Fibroblast of lung (primary cell): ENCODE measurements at regions not wholly inside any gene's neighbourhood (a gene's known extent, or its start where the extent isn't known, plus 50 kb on each side); places are given as distances from the start of the nearest gene placed in this dataset.
"Not testable (repeated sequence)": the region's sequence is repeated elsewhere in the genome, so short reads cannot be mapped to it uniquely, and the experiment has no call there.

Experiments
- DNase-seq, 2 donors: peaks; one replicate each; pipeline versions ENCODE4 v3.0.0 to v3.0.0-alpha.2; 2010; ENCODE audit warnings: low read depth in 2 of 2
- H2AFZ ChIP-seq: 2 replicates; pipeline ENCODE4 v1.5.1; 2012; ENCODE audit warnings: low read length, control low read depth, inconsistent platforms
- H3K27ac ChIP-seq: 2 replicates; pipeline ENCODE4 v1.5.1; 2011; ENCODE audit warnings: low read length, control low read depth; ENCODE audit not compliant: insufficient read depth
- H3K27me3 ChIP-seq: 2 replicates; pipeline ENCODE4 v1.5.1; 2011; ENCODE audit warnings: mild to moderate bottlenecking, low read length; ENCODE audit not compliant: control insufficient read depth, insufficient read depth
- H3K36me3 ChIP-seq: 2 replicates; pipeline ENCODE4 v1.5.1; 2011; ENCODE audit warnings: low read length; ENCODE audit not compliant: control insufficient read depth, insufficient read depth
- H3K4me1 ChIP-seq: 2 replicates; pipeline ENCODE4 v1.5.1; 2011; ENCODE audit warnings: low read length; ENCODE audit not compliant: control insufficient read depth, insufficient read depth; ENCODE audit errors: extremely low read depth
- H3K4me2 ChIP-seq: 2 replicates; pipeline ENCODE4 v1.5.1; 2011; ENCODE audit warnings: low read length, control low read depth; ENCODE audit not compliant: insufficient read depth; ENCODE audit errors: extremely low read depth
- H3K4me3 ChIP-seq, 4 experiments: fragments of 200-600 bp in 1 of 4; sonication (generic) in 1 of 4; replicated peaks in 1 of 4; 2 replicates each; pipeline ENCODE4 v1.5.1; 2011 to 2016; ENCODE audit warnings: low read length in 4 of 4, low read depth in 3 of 4, mild to moderate bottlenecking in 3 of 4, control low read depth in 2 of 4, inconsistent platforms in 1 of 4, mixed read lengths in 1 of 4; ENCODE audit not compliant: insufficient read depth in 1 of 4; ENCODE audit errors: control extremely low read depth in 1 of 4
- H3K79me2 ChIP-seq: 2 replicates; pipeline ENCODE4 v1.5.1; 2012; ENCODE audit warnings: mild to moderate bottlenecking, low read length, inconsistent platforms; ENCODE audit not compliant: control insufficient read depth, insufficient read depth
- H3K9ac ChIP-seq: 2 replicates; pipeline ENCODE4 v1.5.1; 2011; ENCODE audit warnings: mild to moderate bottlenecking, low read length, control low read depth; ENCODE audit not compliant: insufficient read depth
- H3K9me3 ChIP-seq: 2 replicates; pipeline ENCODE4 v1.5.1; 2012; ENCODE audit warnings: low read depth, low read length; ENCODE audit not compliant: control insufficient read depth, insufficient read depth
- H4K20me1 ChIP-seq: 2 replicates; pipeline ENCODE4 v1.5.1; 2011; ENCODE audit warnings: low read length; ENCODE audit not compliant: control insufficient read depth, insufficient read depth; ENCODE audit errors: extremely low read depth
- EZH2 ChIP-seq: IDR thresholded peaks from 2 replicates; pipeline ENCODE4 v1.5.1; 2012; ENCODE audit warnings: low read length, control low read depth, mild to moderate bottlenecking; ENCODE audit errors: missing control alignments
- TF ChIP-seq, protein P1 (sequence below), 2 donors: IDR thresholded peaks in 1 of 2; conservative IDR thresholded peaks in 1 of 2; 1 replicate in 1 of 2; 2 replicates in 1 of 2; pipeline ENCODE4 v1.5.1; 2011 to 2012; ENCODE audit warnings: low read length in 2 of 2, control low read depth in 1 of 2, inconsistent platforms in 1 of 2, low read depth in 1 of 2, mild to moderate bottlenecking in 1 of 2

DNA sequence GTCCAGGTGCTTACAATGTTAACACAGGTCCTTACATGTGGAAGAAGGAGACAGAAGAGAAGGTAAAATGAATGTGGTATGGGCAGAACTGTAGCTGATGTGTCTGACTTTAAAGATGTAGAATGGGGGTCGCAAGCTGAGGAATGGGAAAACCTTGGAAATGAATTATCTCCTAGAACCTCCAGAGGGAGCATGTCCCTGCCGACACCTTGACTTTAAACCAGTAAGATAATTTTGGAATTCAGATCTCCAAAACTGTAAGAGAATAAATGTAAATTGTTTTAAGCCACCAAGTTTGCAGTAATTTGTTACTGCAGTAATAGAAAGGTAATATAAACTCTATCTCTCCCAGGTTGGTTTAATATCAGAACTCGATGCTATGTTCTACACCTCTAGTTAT lies 80.1 kb upstream of the ALG10 start:
- H3K9me3 ChIP-seq, result no peaks in the 10 kb centered on the region
- no peak overlapping the region for H3K4me3 ChIP-seq
- no peak overlapping the region for H2AFZ ChIP-seq
- no peak overlapping the region for H3K27ac ChIP-seq
- no peaks in the 10 kb centered on the region for H3K4me1 ChIP-seq
- no peaks in the 10 kb centered on the region for H3K36me3 ChIP-seq
- H3K4me2 ChIP-seq, result no peak overlapping the region
- H3K79me2 ChIP-seq, result no peaks in the 10 kb centered on the region
- no peak overlapping the region for H3K9ac ChIP-seq
- no peak for TF ChIP-seq EZH2
- TF ChIP-seq, protein P1, sequence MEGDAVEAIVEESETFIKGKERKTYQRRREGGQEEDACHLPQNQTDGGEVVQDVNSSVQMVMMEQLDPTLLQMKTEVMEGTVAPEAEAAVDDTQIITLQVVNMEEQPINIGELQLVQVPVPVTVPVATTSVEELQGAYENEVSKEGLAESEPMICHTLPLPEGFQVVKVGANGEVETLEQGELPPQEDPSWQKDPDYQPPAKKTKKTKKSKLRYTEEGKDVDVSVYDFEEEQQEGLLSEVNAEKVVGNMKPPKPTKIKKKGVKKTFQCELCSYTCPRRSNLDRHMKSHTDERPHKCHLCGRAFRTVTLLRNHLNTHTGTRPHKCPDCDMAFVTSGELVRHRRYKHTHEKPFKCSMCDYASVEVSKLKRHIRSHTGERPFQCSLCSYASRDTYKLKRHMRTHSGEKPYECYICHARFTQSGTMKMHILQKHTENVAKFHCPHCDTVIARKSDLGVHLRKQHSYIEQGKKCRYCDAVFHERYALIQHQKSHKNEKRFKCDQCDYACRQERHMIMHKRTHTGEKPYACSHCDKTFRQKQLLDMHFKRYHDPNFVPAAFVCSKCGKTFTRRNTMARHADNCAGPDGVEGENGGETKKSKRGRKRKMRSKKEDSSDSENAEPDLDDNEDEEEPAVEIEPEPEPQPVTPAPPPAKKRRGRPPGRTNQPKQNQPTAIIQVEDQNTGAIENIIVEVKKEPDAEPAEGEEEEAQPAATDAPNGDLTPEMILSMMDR (conservative IDR thresholded peaks at IDR 0.05 in 1 of 2, IDR thresholded peaks at IDR 0.05 in 1 of 2; ENCODE audit: low read depth in 1 of 2, low read length in 2 of 2), result no peak
- H3K27me3 ChIP-seq, result no peaks in the 10 kb centered on the region
- H4K20me1 ChIP-seq, result no peaks in the 10 kb centered on the region
- no peak for DNase-seq

DNA sequence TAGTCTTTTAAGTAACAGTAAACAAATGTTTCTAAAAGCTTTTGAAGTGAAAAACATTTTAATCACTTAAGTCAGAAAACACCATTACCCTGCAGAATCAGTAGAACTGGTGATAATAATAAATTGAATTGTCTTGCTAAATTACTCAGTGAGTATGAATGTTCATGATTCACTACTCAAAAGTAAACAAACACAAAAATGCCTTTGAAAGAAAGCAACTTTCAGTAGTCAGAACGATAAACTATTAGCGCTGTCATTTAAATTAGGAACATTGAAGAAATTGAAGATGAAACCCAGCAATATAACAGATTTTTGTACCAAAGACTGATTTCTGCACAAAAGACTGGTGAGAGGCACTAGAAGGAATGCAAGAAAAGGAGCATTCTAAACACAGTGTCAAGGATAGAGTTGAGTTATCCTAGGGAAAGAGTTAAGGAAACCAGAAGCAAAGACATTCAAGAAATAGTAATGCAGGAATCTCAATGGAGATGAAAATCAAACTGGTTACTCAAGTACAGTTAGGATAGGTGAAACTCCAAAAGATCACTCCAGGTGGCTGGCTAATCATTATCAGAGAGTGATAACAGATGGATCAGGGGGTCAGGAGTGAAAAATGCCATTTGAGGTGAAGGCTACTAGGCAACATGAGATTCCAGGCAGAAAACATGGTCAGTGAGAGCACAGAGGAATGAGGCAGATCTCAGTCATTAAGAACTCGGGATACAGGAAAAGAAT lies 77.4 kb upstream of the ALG10 start:
- H3K9ac ChIP-seq, result no peak overlapping the region
- H3K4me3 ChIP-seq, result no peak overlapping the region
- H3K4me2 ChIP-seq, result no peak overlapping the region
- H4K20me1 ChIP-seq, result no peaks in the 10 kb centered on the region
- no peaks in the 10 kb centered on the region for H3K36me3 ChIP-seq
- no peak for TF ChIP-seq EZH2
- TF ChIP-seq, protein P1 (conservative IDR thresholded peaks at IDR 0.05 in 1 of 2, IDR thresholded peaks at IDR 0.05 in 1 of 2; ENCODE audit: low read depth in 1 of 2, low read length in 2 of 2), result no peak
- H3K27ac ChIP-seq, result no peak overlapping the region
- no peaks in the 10 kb centered on the region for H3K79me2 ChIP-seq
- H3K27me3 ChIP-seq, result no peaks in the 10 kb centered on the region
- no peaks in the 10 kb centered on the region for H3K4me1 ChIP-seq
- no peaks in the 10 kb centered on the region for H3K9me3 ChIP-seq
- no peak overlapping the region for H2AFZ ChIP-seq
- DNase-seq, result no peak

DNA sequence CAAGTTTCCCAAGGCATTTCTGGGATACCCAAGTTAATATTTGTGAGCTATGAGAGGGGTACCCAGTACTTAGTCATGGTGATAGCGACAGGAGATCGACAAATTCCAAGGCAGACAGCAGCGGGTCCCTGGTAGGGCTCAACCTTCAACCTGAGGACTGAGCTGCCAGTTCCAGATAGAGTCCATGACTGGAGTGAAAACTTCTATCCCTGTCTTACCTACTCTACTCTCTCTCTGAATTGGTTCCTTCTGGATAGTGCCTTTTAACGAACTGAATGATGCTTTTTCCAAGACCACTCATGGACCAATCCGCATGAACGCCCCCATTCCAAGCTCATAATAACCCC lies 76.9 kb upstream of the ALG10 start:
- Histone ChIP-seq H3K27me3 (no peaks in the 10 kb centered on the region), H4K20me1 (no peaks in the 10 kb centered on the region), H2AFZ (no peak overlapping the region), H3K4me3 (no peak overlapping the region), H3K4me1 (no peaks in the 10 kb centered on the region), H3K36me3 (no peaks in the 10 kb centered on the region), H3K9ac (no peak overlapping the region), H3K9me3 (no peaks in the 10 kb centered on the region), H3K27ac (no peak overlapping the region), H3K79me2 (no peaks in the 10 kb centered on the region), H3K4me2 (no peak overlapping the region)
- TF ChIP-seq, protein P1 (conservative IDR thresholded peaks at IDR 0.05 in 1 of 2, IDR thresholded peaks at IDR 0.05 in 1 of 2; ENCODE audit: low read depth in 1 of 2, low read length in 2 of 2), result no peak
- TF ChIP-seq EZH2, result no peak
- no peak for DNase-seq

DNA sequence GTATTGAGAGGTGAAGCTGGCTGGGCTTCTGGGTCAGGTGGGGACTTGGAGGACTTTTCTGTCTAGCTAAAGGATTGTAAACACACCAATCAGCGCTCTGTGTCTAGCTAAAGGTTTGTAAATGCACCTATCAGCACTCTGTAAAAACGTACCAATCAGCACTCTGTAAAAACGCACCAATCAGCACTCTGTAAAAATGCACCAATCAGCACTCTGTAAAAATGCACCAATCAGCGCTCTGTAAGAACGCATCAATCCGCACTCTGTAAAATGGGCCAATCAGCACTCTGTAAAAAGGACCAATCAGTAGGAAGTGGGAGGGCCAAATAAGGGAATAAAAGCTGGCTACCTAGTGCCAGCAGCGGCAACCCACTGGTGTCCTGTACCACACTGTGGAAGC lies 56.1 kb upstream of the ALG10 start:
- H3K27me3 ChIP-seq, H3K9ac ChIP-seq, H3K79me2 ChIP-seq, H3K27ac ChIP-seq, DNase-seq, H3K9me3 ChIP-seq, H3K4me3 ChIP-seq, H3K4me2 ChIP-seq, H4K20me1 ChIP-seq, H2AFZ ChIP-seq, H3K36me3 ChIP-seq, H3K4me1 ChIP-seq: not testable (repeated sequence)
